HepG2 (cell line): ENCODE measurements at regions not wholly inside any gene's neighbourhood (a gene's known extent, or its start where the extent isn't known, plus 50 kb on each side); places are given as distances from the start of the nearest gene placed in this dataset.

Experiments
- BRCA1 ChIP-seq: sonication (generic); formaldehyde crosslinking; IDR thresholded peaks from 2 replicates; pipeline ENCODE4 v1.4.0; 2020; ENCODE audit warnings: missing genetic modification reagents
- BRD4 ChIP-seq: sonication (generic); formaldehyde crosslinking; IDR thresholded peaks from 2 replicates; pipeline ENCODE4 v1.4.0; 2020; ENCODE audit warnings: missing genetic modification reagents
- EP300 ChIP-seq, 3 experiments: sonication (generic) in 1 of 3; formaldehyde crosslinking in 1 of 3; IDR thresholded peaks; 2 replicates each; pipeline versions ENCODE4 v1.5.1 to v1.6.1; 2011 to 2020; ENCODE audit warnings: low read depth in 2 of 3, low read length in 2 of 3, borderline replicate concordance in 1 of 3, improper control_type of control experiment in 1 of 3, mild to moderate bottlenecking in 1 of 3, missing genetic modification reagents in 1 of 3, moderate library complexity in 1 of 3
- HNRNPL ChIP-seq: fragments of 200-400 bp; formaldehyde crosslinking; IDR thresholded peaks from 2 replicates; pipeline ENCODE4 v1.6.1; 2017; ENCODE audit warnings: mild to moderate bottlenecking, low read depth, low read length
- HNRNPLL ChIP-seq: fragments of 200-400 bp; formaldehyde crosslinking; IDR thresholded peaks from 2 replicates; pipeline ENCODE4 v1.6.1; 2017; ENCODE audit warnings: mild to moderate bottlenecking, low read depth, low read length; ENCODE audit not compliant: poor library complexity, severe bottlenecking
- NFE2L2 ChIP-seq: fragments of 150-350 bp; IDR thresholded peaks from 2 replicates; pipeline ENCODE4 v1.6.1; 2014; ENCODE audit warnings: low read length
- NFYB ChIP-seq: sonication (generic); formaldehyde crosslinking; IDR thresholded peaks from 2 replicates; pipeline ENCODE4 v1.4.0; 2020; ENCODE audit warnings: missing genetic modification reagents
- POLR2A ChIP-seq, 2 experiments: IDR thresholded peaks; 2 replicates each; pipeline ENCODE4 v1.6.1; 2011; ENCODE audit warnings: low read depth in 2 of 2, low read length in 2 of 2, mild to moderate bottlenecking in 1 of 2, moderate library complexity in 1 of 2; ENCODE audit not compliant: insufficient read depth in 1 of 2
- TF ChIP-seq, protein P1 (sequence below): sonication (generic); formaldehyde crosslinking; IDR thresholded peaks from 2 replicates; pipeline ENCODE4 v1.5.0; 2020; ENCODE audit warnings: mild to moderate bottlenecking, missing genetic modification reagents, moderate library complexity
- TF ChIP-seq, protein P2 (sequence below): sonication (generic); formaldehyde crosslinking; IDR thresholded peaks from 2 replicates; pipeline ENCODE4 v1.4.0; 2020; ENCODE audit warnings: mild to moderate bottlenecking, missing genetic modification reagents
- TF ChIP-seq, protein P3 (sequence below): sonication (generic); formaldehyde crosslinking; IDR thresholded peaks from 2 replicates; pipeline ENCODE4 v1.4.0; 2020; ENCODE audit warnings: mild to moderate bottlenecking, missing genetic modification reagents

DNA sequence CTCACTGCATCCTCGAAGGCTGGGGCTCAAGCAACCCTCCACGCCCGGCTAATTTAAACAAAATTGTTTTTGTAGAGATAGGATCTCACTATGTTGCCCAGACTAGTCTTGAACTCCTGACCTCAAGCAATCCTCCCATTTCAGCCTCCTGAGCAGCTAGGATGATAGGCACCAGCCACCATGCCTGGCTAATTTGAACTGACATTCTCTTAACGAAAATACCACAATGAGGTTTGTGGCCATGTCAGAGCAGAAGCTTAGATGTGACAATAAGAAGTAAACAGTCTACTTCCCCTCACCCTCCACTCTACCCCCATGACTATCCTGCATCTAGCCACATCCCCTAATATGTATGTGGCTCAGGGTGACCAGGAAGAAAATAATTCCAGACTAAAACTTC is 74.8 kb upstream of the PLCB4 start:
- TF ChIP-seq NFE2L2 (no peak), POLR2A (IDR thresholded peaks at IDR 0.05; ENCODE audit: insufficient read depth in 1 of 2, low read depth in 2 of 2, low read length in 2 of 2) (no peak), BRCA1 (CRISPR knock-in tag) (no peak), EP300 (IDR thresholded peaks at IDR 0.05; ENCODE audit: low read depth in 2 of 2, low read length in 2 of 2) (no peak), EP300 (CRISPR knock-in tag; IDR thresholded peaks at IDR 0.05; ENCODE audit: borderline replicate concordance) (no peak), NFYB (CRISPR knock-in tag) (no peak), HNRNPLL (no peak), HNRNPL (no peak), BRD4 (CRISPR knock-in tag) (no peak)
- TF ChIP-seq, protein P1, sequence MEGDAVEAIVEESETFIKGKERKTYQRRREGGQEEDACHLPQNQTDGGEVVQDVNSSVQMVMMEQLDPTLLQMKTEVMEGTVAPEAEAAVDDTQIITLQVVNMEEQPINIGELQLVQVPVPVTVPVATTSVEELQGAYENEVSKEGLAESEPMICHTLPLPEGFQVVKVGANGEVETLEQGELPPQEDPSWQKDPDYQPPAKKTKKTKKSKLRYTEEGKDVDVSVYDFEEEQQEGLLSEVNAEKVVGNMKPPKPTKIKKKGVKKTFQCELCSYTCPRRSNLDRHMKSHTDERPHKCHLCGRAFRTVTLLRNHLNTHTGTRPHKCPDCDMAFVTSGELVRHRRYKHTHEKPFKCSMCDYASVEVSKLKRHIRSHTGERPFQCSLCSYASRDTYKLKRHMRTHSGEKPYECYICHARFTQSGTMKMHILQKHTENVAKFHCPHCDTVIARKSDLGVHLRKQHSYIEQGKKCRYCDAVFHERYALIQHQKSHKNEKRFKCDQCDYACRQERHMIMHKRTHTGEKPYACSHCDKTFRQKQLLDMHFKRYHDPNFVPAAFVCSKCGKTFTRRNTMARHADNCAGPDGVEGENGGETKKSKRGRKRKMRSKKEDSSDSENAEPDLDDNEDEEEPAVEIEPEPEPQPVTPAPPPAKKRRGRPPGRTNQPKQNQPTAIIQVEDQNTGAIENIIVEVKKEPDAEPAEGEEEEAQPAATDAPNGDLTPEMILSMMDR (CRISPR knock-in tag), result no peak
- TF ChIP-seq, protein P2, sequence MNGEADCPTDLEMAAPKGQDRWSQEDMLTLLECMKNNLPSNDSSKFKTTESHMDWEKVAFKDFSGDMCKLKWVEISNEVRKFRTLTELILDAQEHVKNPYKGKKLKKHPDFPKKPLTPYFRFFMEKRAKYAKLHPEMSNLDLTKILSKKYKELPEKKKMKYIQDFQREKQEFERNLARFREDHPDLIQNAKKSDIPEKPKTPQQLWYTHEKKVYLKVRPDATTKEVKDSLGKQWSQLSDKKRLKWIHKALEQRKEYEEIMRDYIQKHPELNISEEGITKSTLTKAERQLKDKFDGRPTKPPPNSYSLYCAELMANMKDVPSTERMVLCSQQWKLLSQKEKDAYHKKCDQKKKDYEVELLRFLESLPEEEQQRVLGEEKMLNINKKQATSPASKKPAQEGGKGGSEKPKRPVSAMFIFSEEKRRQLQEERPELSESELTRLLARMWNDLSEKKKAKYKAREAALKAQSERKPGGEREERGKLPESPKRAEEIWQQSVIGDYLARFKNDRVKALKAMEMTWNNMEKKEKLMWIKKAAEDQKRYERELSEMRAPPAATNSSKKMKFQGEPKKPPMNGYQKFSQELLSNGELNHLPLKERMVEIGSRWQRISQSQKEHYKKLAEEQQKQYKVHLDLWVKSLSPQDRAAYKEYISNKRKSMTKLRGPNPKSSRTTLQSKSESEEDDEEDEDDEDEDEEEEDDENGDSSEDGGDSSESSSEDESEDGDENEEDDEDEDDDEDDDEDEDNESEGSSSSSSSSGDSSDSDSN (CRISPR knock-in tag), result no peak
- TF ChIP-seq, protein P3, sequence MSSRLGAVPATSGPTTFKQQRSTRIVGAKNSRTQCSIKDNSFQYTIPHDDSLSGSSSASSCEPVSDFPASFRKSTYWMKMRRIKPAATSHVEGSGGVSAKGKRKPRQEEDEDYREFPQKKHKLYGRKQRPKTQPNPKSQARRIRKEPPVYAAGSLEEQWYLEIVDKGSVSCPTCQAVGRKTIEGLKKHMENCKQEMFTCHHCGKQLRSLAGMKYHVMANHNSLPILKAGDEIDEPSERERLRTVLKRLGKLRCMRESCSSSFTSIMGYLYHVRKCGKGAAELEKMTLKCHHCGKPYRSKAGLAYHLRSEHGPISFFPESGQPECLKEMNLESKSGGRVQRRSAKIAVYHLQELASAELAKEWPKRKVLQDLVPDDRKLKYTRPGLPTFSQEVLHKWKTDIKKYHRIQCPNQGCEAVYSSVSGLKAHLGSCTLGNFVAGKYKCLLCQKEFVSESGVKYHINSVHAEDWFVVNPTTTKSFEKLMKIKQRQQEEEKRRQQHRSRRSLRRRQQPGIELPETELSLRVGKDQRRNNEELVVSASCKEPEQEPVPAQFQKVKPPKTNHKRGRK (CRISPR knock-in tag), result no peak
